CD4-positive, alpha-beta T cell treated with Interleukin-2 at 100 ng/mL for 4 hours (primary cell): ENCODE measurements at regions not wholly inside any gene's neighbourhood (a gene's known extent, or its start where the extent isn't known, plus 50 kb on each side); places are given as distances from the start of the nearest gene placed in this dataset.
"Not testable (repeated sequence)": the region's sequence is repeated elsewhere in the genome, so short reads cannot be mapped to it uniquely, and the experiment has no call there.

ENCODE experiments used
- DNase-seq: peaks from one replicate; pipeline ENCODE4 v3.0.0-alpha.2; 2020; ENCODE audit warnings: low spot score

DNA sequence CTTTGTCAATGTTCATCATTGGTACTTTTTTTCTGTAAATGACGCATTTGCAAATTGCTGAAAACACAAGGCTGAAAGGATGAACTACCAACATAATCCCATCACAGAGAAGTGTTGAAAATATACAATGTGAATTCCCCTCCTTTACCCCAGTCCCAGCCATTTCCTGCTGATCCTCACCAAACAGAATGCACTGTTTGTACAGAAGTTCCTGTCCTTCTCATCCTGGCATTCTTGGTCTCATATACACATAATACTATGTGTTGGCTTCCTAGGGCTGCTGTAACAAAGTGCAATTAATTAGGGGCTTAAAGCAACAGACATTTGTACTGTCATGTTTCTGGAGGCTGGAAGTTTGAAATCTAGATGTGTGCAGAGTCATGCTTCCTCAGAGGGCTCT is 836.2 kb upstream of the MGAT4C start:
- no peak for DNase-seq

DNA sequence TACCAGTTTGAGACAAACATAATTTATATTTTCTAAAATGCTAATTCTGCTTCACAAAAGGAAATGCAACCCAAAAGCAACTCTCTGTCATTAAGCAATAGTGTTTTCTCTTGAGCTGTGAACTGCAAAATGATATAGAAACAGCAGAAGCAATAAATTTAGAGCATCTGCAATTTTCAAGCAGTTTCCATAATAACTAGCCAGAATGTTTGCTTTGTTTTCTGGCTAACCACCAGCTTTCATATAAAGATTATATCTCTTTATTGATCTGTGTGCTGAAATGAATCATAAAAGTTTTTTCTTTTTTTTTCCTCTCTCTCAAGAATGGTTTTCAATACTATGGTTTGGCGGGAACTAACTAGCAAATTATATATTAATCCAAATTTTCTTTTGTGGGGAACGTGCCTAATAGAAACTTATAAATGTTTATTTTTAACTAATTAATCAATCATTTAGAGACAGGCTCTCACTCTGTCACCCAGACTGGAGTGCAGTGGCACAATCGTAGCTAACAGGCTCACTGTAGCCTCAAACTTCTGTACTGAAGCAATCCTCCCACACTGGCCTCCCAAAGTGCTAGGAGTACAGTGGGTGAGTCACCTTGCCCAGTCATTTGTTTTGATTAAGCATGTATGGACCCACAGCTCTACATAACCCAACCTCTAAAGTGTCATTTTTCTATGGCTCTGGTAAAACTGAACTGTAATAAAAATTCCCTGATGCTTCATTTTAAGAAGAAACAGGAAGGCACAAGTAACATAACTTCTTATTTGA is 830.1 kb upstream of the MGAT4C start:
- no peak for DNase-seq

DNA sequence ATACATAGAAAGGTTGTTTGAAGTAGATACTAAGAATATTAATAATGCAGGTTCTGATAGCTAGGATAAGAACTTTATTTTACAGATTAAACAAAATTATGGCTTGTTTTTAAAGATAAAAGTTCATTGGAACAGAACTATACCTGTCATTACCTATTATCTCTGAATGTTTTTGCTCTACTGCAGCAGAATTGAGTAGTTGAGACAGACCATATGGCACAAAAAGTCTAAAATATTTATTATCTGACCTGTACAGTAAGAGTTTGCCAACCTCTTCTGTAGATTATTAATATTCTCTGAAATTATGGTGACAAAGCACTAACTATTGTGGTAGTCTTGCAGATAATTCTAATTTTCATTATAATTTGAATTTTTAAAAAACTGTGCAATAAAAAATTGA is 829.1 kb upstream of the MGAT4C start:
- DNase-seq = no peak

DNA sequence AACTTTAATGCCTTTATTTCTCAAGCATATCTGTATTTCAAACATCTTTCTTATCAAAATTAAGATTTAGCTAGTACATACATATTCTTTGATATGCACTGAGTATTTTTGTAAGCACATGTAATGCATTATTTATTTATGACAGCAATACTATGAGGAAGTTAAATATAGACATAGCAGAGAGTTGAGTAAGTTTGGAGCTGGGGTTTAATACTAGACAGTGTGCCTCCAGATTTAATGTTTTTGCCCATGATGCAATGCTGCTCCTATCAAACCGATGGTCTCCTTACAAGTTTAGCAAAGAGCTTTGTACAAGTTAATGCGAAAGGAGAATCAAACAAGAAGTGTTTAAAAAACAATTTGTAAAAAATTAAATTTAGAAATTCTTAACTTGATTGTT is 826.6 kb upstream of the MGAT4C start:
- no peak for DNase-seq

DNA sequence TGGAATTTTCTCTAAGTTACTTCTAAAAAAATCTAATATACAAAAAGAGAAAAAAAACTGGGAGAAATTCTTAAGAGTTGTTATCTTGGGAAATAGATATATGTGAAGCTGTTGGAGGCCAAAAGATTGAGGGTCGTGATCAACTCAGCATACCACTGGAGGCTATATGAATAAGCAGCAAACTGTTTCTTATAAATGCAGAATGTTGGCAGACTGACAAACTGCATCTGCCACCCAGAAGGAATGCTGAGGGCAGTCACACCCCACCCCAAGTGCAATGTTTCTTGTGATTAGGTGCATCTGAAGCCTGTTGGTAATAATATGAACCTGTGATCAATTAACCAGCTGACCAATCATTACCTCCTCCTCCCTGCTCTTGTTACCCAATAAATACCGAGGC is 818.6 kb upstream of the MGAT4C start:
- DNase-seq = no peak

DNA sequence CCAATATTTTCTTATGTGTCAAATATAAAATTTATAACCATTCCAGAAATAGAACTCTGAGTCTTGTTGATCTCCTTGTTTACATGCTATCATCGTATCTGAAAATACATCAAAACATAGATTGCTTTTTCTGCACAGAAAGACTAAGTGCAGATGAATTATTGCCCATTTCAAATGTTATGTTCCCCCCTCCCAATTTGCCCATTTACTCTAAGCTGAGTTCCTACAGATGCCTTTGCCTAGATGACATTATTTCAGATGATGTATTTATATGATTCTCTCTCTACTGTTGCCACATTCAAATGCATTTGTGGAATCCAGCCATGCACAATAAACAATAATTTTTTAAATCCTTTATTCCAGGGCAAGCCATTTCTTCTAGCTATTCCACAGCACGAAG is 810.1 kb upstream of the MGAT4C start:
- no peak for DNase-seq

DNA sequence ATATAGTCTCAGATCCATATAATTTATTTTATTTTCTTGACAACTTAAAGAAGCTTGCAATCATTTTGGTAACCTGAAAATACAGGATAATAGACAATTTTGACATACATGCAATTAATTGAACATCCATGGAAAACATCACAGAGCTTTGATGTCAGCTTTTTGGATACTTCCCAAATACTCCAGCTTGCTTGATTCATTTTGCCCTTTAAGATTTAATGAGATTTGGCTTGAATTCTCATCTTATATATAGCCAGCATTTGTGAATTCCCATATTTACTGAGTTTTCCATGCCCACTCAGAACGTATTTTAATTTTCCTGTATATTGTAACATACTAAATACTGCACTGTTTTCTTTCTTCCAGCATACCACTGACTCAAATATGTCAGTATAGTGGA is 803.0 kb upstream of the MGAT4C start:
- no peak for DNase-seq

DNA sequence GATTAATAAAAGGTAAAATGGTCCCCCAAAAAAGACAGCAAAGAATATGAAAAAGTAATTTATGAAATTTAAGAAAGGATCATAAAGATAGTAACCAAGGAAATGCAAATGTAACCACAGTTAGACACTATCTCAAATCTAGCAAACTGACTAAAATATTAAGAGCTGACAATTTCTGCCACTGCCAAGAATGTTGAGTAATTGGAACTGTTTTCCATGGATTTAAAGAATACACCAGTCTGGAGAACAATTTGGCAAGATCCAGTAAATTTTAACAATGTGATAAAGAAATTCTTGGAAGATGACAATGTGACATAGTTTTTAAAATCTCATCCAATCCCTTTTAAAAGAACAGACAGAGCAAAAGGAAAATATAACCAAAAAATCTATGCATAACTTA is 798.0 kb upstream of the MGAT4C start:
- DNase-seq = no peak

DNA sequence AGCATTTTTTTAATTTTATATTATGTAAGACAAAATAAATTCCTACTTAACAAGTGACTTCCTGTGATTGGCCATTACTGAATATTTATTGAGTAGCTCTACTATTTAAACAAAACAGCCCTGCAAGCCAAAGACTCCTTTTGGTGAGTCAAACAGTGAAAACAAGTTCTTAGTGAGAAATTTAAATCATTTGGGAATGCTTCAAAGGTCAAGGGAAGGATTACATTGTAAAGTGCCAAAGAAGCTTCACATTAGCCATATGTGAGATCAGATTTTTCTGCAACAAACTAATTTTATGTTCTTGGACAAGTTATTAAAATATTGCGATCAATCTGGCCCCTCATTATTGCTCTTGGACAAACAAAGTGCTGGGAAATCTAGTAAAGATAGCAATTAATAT is 795.4 kb upstream of the MGAT4C start:
- DNase-seq = no peak

DNA sequence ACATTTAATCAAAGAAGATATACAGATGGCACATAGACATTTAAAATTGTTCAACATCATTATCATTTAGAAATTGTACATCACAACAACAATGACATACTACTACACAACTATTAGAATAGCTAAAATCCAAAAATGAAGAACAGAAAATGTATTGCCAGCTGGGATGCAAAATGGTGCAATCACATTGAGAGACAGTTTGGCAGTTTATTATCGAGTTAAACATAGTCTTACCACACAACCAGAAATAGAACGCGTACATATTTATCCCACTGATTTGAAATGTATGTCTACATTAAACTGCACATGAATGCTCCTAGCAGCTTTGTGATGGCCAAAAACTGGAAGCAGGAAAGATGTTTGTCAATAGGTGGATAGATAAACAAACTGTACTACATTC is 791.5 kb upstream of the MGAT4C start:
- no peak for DNase-seq

DNA sequence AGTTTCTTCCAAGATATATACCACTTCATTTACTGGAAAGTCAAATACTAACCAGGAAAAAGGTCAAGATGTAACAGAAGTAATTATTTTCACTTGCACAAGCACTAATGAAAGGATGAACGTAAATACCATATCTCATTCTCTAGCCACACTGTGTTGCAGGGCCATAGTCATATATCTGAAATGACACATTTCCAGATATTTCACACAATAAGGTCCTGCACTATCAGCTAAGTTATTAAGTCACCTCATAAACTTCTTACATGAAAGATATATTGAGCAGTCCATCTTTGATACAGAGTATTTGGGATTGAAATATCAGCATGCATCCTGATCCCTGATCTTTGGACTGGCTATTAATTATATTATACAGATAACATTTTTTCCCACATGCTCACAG is 783.3 kb upstream of the MGAT4C start:
- no peak for DNase-seq

DNA sequence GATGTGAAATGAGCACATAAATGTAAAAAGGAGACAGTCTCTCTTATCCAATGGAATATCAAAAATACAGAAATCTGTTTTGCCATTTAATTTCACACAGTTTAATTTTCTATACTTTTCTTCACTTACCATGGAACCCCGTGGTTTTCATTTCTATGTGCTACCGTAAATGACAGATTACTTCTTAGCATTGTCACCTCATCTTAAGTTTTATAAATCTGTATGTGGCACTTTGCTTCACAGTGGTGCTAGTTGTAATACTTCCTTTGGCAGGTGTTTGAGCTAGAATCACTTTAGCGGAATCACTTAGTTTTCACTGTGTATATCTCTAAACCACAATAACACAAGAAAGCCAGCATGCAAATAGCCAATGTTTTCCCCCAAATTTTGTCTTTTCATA is 781.9 kb upstream of the MGAT4C start:
- no peak for DNase-seq

DNA sequence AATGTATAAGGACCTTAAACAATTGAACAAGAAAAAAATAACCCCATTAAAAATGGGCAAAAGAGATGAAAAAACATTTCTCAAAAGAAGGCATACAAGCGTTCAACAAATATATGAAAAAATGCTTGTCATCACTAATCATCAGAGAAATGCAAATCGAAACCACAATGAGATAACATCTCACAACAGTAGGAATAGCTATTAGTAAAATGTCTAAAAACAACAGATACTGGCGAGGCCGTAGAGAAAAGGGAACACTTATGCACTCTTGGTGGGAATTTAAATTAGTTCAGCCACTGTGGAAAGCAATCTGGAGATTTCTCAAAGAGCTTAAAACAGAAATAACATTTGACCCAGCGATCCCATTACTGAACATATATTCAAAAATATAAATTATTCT is 769.8 kb upstream of the MGAT4C start:
- DNase-seq = no peak

DNA sequence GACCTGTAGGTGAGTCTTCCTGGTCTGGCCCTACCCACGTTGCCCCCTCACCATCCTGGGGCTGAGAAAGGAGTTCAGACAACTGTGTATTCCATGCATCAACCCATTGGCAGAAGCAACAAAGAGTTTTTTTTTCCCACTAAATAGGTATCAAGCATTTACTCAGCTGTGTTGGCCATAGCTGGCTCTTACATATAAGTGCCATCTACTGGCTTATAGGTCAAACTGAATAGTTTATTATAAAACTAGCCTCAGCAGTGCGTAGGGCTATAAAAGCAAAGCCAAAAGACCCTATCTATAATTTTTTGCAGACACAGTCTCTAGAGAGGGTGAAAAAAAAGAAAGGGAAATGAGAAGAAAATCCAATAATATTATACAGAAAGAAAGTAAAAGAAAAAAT is 765.2 kb upstream of the MGAT4C start:
- no peak for DNase-seq

DNA sequence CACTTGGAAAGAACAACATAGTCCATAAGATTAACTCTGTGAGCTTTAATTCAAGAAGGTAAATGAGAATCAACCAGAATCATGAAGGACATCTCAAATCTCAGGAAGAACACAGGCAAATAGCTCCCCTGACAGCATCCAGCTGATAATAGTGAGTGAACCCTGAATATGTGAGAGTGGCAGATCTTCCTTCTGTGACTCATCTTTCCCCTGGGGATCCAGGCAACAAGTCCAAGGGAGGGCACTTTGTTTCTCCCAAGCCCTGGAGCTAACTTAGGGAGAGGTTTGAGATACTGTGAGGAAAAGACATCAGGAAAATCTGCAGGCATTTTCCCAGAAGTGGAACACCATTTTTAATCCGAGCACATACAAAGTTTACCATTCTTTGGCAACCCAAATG is 763.9 kb upstream of the MGAT4C start:
- DNase-seq = no peak

DNA sequence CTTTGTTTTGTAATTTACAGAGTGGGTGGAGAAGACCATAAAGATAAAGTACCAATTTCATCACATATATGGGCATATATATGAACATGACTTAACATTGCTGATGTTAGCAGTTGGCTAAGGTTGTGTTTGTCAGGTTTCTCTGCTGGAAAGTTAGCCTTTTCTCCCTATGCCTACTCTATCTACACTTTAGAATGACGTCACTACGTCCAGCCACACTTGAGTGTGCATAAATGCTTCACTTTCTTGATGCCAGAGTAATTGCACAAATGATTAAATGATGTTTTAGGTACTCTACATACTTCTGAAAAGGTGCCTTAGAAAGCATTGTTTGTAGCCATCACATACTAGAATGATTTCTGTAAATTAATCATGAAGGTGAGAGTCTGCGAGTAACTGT is 759.2 kb upstream of the MGAT4C start:
- DNase-seq = no peak

DNA sequence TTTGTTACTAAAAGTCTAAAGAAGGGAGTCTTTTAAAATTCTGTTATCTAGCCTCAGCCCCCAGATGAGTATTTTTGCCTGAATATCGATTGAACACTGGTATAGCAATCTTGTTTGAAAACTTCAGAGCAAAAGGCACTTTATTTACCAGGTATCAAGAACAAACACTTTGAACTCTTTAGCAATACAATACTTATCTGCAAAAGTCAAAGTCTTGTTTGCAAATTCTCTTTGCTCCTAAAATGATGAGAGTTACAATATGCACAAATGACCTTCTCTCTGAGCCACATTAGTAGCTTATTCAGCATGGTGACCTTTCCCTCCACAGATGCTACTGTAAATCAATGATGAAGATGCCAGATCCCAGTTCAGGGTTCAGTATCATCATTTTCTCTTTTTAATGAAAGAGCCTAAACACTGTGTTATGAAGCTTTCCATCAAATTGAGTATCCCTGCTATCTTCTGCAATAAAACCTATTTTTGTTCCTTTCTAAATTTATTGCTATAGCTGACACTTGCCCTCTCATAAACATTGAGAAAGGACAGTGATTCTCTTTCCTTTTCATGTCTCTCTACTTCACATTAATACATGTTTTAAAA is 752.7 kb upstream of the MGAT4C start:
- no peak for DNase-seq

DNA sequence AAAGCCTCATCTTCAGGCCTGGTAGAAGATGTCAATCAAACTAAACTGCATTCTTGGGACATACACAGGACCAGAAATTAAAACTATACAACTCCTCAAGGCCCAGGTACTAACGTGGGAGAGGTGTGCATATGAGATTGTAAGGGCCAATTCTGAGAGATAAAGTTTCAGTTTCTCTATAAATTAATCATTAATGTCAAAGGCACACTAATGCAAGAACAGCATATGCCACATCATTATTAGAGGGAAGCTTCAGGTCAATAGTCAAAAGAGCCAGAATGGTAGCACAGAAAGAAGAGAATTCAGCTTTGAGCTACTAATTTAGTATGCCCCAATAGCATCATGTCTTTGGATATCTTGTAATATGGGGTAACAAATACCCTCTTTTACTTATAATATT is 744.9 kb upstream of the MGAT4C start:
- DNase-seq = no peak

DNA sequence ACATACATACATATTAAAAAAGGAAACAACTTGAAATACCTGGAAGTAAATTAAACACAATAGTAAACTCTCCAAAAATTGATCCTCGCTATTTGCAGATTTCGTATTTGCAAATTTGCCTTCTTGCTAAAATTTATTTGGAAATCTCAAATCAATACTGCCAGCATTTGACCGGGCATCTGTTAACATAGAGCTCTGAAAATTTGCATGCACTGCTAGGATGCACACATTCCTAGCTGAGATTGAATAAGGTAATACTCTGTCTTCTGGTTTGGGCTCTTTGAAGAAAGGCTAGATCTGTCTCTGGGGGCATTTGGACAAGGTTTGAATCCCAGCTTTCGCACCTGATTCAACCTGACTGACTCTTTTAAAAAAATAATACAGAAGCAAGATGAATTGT is 729.1 kb upstream of the MGAT4C start:
- no peak for DNase-seq

DNA sequence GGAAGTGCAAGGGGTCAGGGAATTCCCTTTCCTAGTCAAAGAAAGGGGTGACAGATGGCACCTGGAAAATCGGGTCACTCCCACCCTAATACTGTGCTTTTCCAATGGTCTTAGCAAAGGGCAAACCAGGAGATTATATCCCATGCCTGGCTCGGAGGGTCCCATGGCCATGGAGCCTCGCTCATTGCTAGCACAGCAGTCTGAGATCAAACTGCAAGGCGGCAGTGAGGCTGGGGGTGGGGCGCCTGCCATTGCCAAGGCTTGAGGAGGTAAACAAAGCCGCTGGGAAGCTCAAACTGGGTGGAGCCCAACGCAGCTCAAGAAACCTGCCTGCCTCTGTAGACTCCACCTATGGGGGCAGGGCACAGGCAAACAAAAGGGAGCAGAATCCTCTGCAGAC is 714.4 kb upstream of the MGAT4C start:
- not testable (repeated sequence) for DNase-seq

DNA sequence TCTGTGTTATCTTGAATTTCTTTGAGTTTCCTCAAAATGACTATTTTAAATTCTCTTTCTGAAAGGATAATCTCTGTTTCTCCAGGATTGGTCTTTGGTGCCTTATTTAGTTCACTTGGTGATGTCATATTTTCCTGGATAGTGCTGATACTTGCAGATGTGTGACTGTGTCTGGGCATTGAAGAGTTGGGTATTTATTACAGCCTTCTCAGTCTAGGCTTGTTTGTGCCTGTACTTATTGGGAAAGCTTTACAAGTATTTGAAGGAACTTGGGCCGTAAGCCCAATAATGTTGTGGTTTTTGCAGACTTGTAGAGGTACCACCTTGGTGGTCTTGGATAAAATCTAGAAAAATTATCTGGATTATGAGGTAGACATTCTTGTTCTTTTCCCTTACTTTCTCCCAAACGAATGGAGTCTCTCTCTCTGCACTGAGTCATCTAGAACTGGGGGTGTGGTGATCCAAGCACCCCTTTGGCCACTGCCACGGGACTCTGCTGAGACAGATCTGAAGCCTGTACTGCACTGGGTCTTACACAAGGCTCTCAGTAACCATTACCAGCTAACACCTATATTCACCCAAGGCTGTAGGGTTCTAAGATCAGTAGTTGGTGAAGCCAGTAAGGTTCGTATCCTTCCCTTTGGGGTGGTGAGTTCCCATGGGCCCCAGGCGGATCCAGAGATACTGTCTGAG is 703.7 kb upstream of the MGAT4C start:
- no peak for DNase-seq

DNA sequence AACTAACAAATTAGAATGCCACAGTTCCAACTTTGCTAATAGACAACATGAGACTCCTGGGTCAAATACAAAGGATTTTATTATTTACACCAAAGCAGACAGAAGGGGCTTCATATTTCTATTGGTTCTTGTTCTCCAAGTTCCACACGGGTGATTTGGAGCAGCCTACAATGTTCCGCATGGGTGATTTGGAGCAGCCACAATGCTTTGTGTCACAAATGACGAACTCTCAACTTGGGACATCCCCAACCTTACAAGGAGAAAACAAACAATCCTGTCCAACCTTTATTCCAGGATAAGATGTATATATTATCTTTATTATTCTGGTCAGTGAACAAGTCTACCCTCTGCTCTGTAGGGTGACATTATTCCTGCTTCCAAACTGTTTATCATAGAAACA is 694.3 kb upstream of the MGAT4C start:
- no peak for DNase-seq

DNA sequence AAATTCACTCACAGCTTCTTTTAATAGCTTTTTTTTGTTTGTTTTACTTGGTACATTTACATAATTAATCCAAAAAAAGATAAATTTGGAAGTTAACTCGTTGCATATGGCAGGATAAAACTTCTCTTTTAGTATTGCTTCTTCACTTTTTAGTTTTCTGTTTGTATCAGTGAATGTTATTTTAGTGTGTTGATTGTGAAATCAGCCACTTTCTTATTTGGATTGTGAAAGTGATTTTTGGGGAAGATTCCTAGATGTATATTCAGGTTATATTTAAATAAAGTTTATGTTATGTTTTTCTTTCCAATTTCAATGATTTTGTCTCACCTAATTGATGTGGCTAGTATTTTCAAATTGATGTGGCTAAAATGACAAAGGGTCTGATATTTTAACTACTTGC is 693.9 kb upstream of the MGAT4C start:
- DNase-seq = no peak

DNA sequence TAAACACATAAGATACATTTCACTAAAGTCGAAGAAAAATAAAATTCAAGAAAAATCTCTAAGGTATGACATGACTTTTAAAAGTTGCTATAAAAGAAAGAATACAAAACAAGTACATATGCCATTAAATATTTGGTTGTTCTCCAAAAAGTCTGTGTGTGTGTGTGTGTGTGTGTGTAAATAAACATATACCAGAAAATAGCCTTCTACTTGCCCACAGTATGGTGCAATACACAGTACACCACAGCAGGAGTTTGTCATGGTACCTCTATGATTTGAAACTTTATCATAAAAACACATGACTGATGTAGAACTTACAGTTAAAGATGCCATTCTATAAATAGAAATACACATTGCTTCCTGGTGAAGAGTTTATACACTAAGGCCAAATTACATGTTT is 692.7 kb upstream of the MGAT4C start:
- no peak for DNase-seq
